H1 (cell line): ENCODE measurements at regions not wholly inside any gene's neighbourhood (a gene's known extent, or its start where the extent isn't known, plus 50 kb on each side); places are given as distances from the start of the nearest gene placed in this dataset.

Experiments used
- CHD2 ChIP-seq: IDR thresholded peaks from 2 replicates; pipeline ENCODE4 v1.6.1; 2012; ENCODE audit warnings: low read length, improper control_type of control experiment
- EP300 ChIP-seq, 2 experiments: IDR thresholded peaks; 1 replicate in 1 of 2; 2 replicates in 1 of 2; pipeline ENCODE4 v1.6.1; 2011 to 2012; ENCODE audit warnings: low read depth in 2 of 2, low read length in 2 of 2, mild to moderate bottlenecking in 2 of 2, borderline replicate concordance in 1 of 2, inconsistent platforms in 1 of 2, moderate library complexity in 1 of 2
- POLR2A ChIP-seq, 2 experiments: IDR thresholded peaks; 1 replicate in 1 of 2; 2 replicates in 1 of 2; pipeline ENCODE4 v1.6.1; 2011; ENCODE audit warnings: low read depth in 2 of 2, low read length in 2 of 2, mild to moderate bottlenecking in 2 of 2; ENCODE audit errors: control extremely low read depth in 1 of 2
- POU5F1 ChIP-seq: IDR thresholded peaks from 2 replicates; pipeline ENCODE4 v1.6.1; 2011; ENCODE audit warnings: low read depth, mild to moderate bottlenecking, low read length, moderate library complexity
- TF ChIP-seq, protein P1 (sequence below), 3 experiments: IDR thresholded peaks; 1 replicate in 2 of 3; 2 replicates in 1 of 3; pipeline versions ENCODE4 v1.5.1 to v1.6.1; 2011; ENCODE audit warnings: low read length in 3 of 3, mild to moderate bottlenecking in 3 of 3, inconsistent platforms in 2 of 3, low read depth in 1 of 3, moderate library complexity in 1 of 3; ENCODE audit not compliant: insufficient read depth in 1 of 3; ENCODE audit errors: control extremely low read depth in 1 of 3

DNA sequence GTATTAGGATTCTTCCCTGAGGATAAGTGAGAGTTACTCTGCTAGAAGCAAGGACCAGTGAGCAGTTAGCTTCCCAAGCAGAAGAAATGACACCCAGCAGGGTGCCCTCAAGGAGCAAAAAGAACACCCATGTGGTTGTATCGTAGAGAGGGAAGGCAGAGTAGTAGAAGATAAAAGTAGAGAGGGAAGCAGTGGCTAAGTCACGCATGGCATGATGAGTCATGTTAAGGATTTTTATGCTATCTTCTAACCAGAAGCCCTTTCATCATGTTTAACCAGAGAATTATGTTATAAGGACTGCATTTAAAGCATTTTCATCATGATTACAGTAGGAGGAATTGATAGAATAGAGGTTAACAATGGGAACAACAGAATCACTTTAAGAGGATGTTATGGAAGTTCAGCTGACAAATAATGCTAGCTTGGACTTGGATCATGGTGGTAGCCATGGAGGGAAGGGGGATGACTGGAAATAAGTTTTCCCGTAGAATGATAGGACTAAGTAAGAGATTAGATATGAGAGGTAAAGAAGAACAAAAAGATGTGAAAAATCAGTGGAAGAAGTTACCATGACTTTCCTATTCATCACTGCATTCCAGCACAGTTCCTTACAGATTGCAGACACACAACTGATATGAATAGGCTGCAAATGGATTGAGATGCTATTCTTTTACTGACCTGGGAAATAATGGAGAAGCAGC, 383.5 kb upstream of the INTU start:
- TF ChIP-seq POLR2A (IDR thresholded peaks at IDR 0.05; ENCODE audit: control extremely low read depth in 1 of 2, low read depth in 2 of 2, low read length in 2 of 2) (no peak), EP300 (IDR thresholded peaks at IDR 0.05; ENCODE audit: borderline replicate concordance in 1 of 2, low read depth in 2 of 2, low read length in 2 of 2) (no peak), CHD2 (no peak), POU5F1 (no peak)
- TF ChIP-seq, protein P1, sequence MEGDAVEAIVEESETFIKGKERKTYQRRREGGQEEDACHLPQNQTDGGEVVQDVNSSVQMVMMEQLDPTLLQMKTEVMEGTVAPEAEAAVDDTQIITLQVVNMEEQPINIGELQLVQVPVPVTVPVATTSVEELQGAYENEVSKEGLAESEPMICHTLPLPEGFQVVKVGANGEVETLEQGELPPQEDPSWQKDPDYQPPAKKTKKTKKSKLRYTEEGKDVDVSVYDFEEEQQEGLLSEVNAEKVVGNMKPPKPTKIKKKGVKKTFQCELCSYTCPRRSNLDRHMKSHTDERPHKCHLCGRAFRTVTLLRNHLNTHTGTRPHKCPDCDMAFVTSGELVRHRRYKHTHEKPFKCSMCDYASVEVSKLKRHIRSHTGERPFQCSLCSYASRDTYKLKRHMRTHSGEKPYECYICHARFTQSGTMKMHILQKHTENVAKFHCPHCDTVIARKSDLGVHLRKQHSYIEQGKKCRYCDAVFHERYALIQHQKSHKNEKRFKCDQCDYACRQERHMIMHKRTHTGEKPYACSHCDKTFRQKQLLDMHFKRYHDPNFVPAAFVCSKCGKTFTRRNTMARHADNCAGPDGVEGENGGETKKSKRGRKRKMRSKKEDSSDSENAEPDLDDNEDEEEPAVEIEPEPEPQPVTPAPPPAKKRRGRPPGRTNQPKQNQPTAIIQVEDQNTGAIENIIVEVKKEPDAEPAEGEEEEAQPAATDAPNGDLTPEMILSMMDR (IDR thresholded peaks at IDR 0.05; ENCODE audit: control extremely low read depth in 1 of 3, insufficient read depth in 1 of 3, low read depth in 1 of 3, low read length in 3 of 3) = no peak
